Thoracic aorta (tissue), 2 donors: ENCODE measurements at regions not wholly inside any gene's neighbourhood (a gene's known extent, or its start where the extent isn't known, plus 50 kb on each side); places are given as distances from the start of the nearest gene placed in this dataset.

Experiments
- ATAC-seq: fragments of 150-250 bp; one replicate; pipeline ENCODE4 v1.8.0; 2017; ENCODE audit warnings: low read depth; ENCODE audit not compliant: insufficient number of reproducible peaks, low FRiP score
- DNase-seq: peaks from one replicate; pipeline ENCODE4 v3.0.0-alpha.2; 2020; ENCODE audit warnings: low spot score
- H3K27ac ChIP-seq, 2 donors: fragments of 200-600 bp; sonication (generic); 1 replicate in 1 of 2; 2 replicates in 1 of 2; pipeline ENCODE4 v1.5.1; 2016; ENCODE audit warnings: mild to moderate bottlenecking in 2 of 2, moderate library complexity in 2 of 2
- H3K27me3 ChIP-seq: fragments of 200-600 bp; sonication (generic); replicated peaks from 2 replicates; pipeline ENCODE4 v1.6.0; 2016; ENCODE audit warnings: mild to moderate bottlenecking; ENCODE audit not compliant: insufficient read depth
- H3K36me3 ChIP-seq: fragments of 200-600 bp; sonication (generic); one replicate; pipeline ENCODE4 v1.5.1; 2016
- H3K4me1 ChIP-seq, 2 donors: fragments of 200-600 bp; sonication (generic); 1 replicate in 1 of 2; 2 replicates in 1 of 2; pipeline versions ENCODE4 v1.5.1 to v1.6.0; 2016; ENCODE audit warnings: low read depth in 2 of 2, mild to moderate bottlenecking in 1 of 2; ENCODE audit not compliant: control insufficient read depth in 1 of 2
- H3K4me3 ChIP-seq: fragments of 200-600 bp; sonication (generic); 2 replicates; pipeline ENCODE4 v1.5.1; 2016; ENCODE audit warnings: mild to moderate bottlenecking
- H3K9me3 ChIP-seq: fragments of 200-600 bp; sonication (generic); 2 replicates; pipeline ENCODE4 v1.5.1; 2016
- TF ChIP-seq, protein P1 (sequence below): fragments of 200-600 bp; sonication (generic); IDR thresholded peaks from one replicate; pipeline ENCODE4 v1.5.1; 2019; ENCODE audit warnings: antibody characterized with exemption

DNA sequence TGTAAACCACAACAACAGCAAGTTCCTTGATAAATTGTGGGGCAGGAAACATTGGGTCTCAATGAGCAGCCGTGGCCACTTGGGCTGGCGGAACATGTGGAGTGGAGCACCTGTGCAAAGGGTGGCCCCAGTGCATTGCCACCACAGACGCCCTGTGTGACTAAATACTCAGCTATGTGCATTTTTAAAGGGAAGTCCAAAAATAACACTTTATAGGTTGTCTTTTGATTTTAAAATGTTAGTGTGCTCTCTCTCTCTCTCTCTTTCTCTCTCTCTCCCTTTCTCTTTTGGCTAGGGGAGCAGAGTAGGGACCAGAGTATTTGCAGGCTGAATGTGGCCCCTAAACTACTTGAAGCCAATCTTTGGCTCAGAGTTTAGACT lies 236.3 kb downstream of the BCAS1 start:
- Histone ChIP-seq H3K36me3 (no peaks in the 10 kb centered on the region), H3K9me3 (no peaks in the 10 kb centered on the region), H3K4me1 (peaks cover 13 to 15% of the 10 kb centered on the region in 2 donors), H3K27ac (no peak overlapping the region), H3K27me3 (no peaks in the 10 kb centered on the region), H3K4me3 (no peak overlapping the region)
- ATAC-seq (no peak), DNase-seq (no peak)
- TF ChIP-seq, protein P1, sequence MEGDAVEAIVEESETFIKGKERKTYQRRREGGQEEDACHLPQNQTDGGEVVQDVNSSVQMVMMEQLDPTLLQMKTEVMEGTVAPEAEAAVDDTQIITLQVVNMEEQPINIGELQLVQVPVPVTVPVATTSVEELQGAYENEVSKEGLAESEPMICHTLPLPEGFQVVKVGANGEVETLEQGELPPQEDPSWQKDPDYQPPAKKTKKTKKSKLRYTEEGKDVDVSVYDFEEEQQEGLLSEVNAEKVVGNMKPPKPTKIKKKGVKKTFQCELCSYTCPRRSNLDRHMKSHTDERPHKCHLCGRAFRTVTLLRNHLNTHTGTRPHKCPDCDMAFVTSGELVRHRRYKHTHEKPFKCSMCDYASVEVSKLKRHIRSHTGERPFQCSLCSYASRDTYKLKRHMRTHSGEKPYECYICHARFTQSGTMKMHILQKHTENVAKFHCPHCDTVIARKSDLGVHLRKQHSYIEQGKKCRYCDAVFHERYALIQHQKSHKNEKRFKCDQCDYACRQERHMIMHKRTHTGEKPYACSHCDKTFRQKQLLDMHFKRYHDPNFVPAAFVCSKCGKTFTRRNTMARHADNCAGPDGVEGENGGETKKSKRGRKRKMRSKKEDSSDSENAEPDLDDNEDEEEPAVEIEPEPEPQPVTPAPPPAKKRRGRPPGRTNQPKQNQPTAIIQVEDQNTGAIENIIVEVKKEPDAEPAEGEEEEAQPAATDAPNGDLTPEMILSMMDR = no peak

DNA sequence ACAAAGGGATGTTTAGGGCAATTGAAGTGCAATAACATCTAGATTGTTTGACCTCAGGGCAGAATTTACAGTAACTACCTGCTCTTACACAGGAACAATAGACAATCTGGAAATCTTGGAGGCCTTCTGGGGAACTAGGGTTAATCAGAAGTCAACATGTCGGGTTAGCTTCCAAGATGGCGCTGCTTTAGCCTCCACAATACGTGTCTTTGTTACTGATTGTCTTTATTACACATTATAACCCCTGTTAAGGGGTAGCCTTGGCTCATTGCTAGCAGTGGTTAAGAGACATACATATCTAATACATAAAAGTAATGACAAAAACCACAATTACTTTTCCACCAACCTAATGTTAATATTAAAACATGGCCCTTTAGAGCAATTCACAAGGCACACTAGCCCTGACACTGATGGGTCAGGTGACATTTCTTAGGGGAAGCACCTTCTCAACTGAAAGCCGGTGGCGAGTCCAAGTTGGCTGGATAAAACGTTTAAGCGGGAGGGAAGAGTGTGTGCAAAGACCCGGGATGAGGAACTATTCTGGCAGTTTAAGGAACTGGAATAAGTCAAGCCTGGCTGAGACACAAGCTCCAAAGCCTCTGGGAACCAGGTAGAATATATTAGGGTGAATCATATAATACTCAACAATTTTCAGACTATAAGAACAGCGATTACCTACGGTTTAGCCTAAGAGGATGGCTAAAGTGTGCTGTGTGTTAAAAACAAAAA lies 236.9 kb downstream of the BCAS1 start:
- ATAC-seq = no peak

DNA sequence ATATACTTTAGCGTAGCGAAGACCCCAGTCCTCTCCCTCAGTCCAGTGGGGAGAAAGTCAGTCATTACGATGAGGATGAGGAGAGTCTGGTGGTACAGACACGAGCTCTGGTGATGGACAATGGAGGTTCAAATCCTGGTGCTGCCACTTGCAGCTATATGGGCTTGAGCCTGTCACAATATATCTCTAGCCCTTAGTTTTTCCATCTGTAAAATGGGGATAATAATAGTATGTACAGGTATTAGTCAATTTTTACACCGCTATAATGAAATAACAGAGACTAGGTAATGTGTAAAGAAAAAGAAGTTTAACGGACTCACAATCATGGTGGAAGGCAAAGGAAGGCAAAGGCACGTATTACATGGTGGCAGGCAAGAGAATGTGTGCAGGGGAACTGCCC lies 237.9 kb downstream of the BCAS1 start:
- ATAC-seq = no peak
- Histone ChIP-seq H3K9me3 (no peaks in the 10 kb centered on the region), H3K4me1 (peaks cover 16 to 27% of the 10 kb centered on the region in 2 donors), H3K36me3 (no peaks in the 10 kb centered on the region), H3K4me3 (no peak overlapping the region), H3K27me3 (no peaks in the 10 kb centered on the region), H3K27ac (no peak overlapping the region)
- no peak for DNase-seq
- TF ChIP-seq, protein P1 = no peak

More for the DNA sequence above, 236.9 kb downstream of the BCAS1 start:
- Histone ChIP-seq H3K27ac (no peak overlapping the region), H3K9me3 (no peaks in the 10 kb centered on the region), H3K4me1 (peaks cover 15 to 18% of the 10 kb centered on the region in 2 donors), H3K27me3 (no peaks in the 10 kb centered on the region), H3K36me3 (no peaks in the 10 kb centered on the region), H3K4me3 (no peak overlapping the region)
- no peak for DNase-seq
- TF ChIP-seq, protein P1 = no peak

DNA sequence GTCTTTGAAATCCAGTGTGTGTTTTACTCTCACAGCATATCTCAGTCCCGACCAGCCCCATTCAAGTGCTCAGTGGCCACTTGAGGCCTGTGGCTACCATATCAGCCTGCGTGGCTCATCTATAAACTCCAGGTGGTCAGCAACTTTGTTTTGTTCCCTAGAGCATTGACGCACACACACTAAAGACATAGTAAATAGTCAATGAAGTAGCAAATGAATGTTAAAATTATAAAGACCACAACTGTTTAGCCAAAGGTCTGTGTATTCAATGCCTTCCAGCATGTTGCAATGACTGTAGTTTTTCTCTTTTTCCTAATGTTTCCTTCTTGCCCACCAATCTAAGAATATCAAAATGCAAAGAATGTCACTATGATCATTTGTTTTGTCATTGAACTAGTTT lies 238.2 kb upstream of the ZNF217 start:
- Histone ChIP-seq H3K9me3 (no peaks in the 10 kb centered on the region), H3K4me3 (no peak overlapping the region), H3K4me1 (peaks cover 18 to 31% of the 10 kb centered on the region in 2 donors), H3K36me3 (no peaks in the 10 kb centered on the region), H3K27me3 (no peaks in the 10 kb centered on the region), H3K27ac (no peak overlapping the region)
- ATAC-seq (no peak), DNase-seq (no peak)
- TF ChIP-seq, protein P1 = no peak

DNA sequence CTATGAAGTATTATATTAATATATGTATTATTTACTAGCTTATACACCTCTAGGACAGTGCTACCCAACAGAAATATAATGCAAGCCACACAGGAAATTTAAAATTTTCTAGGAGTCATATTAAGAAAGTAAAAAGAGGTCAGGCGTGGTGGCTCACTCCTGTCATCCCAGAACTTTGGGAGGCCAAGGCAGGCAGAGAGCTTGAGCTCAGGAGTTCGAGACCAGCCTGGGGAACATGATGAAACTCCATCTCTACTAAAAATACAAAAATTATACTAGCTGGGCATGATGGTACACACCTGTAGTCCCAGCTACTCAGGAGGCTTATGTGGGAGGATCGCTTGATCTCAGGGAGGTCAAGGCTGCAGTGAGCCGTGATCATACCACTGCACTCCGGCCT lies 237.6 kb upstream of the ZNF217 start:
- H3K4me3 ChIP-seq = no peak overlapping the region

More for the DNA sequence above, 237.6 kb upstream of the ZNF217 start:
- no peak overlapping the region for H3K27ac ChIP-seq
- H3K36me3 ChIP-seq = no peaks in the 10 kb centered on the region
- DNase-seq (no peak), ATAC-seq (no peak)
- no peaks in the 10 kb centered on the region for H3K9me3 ChIP-seq
- no peaks in the 10 kb centered on the region for H3K27me3 ChIP-seq
- peaks cover 18 to 31% of the 10 kb centered on the region in 2 donors for H3K4me1 ChIP-seq
- TF ChIP-seq, protein P1 = no peak
